GM23338 (cell line): ENCODE measurements at regions not wholly inside any gene's neighbourhood (a gene's known extent, or its start where the extent isn't known, plus 50 kb on each side); places are given as distances from the start of the nearest gene placed in this dataset.

Experiments
- ATAC-seq: fragments of 200-7000 bp; cut with Tn5 transposase; 3 replicates; pipeline ENCODE4 v1.9.1; 2020
- DNase-seq: peaks from one replicate; pipeline ENCODE4 v3.0.0-alpha.2; 2015; ENCODE audit warnings: low spot score
- H2AFZ ChIP-seq: fragments of 200-600 bp; sonication (generic); 2 replicates; pipeline ENCODE4 v1.8.0; 2016; ENCODE audit warnings: antibody characterized with exemption, mild to moderate bottlenecking, moderate library complexity
- H3F3A ChIP-seq: fragments of 200-600 bp; sonication (generic); replicated peaks from 2 replicates; pipeline ENCODE4 v1.8.0; 2017; ENCODE audit warnings: antibody characterized with exemption, mixed run types, low read depth
- H3K27ac ChIP-seq: fragments of 200-600 bp; sonication (generic); 2 replicates; pipeline ENCODE4 v1.6.1; 2016; ENCODE audit warnings: low read depth
- H3K27me3 ChIP-seq: fragments of 200-600 bp; sonication (generic); 2 replicates; pipeline ENCODE4 v1.8.0; 2016; ENCODE audit warnings: mild to moderate bottlenecking, mixed run types, moderate library complexity; ENCODE audit not compliant: insufficient read depth
- H3K36me3 ChIP-seq: fragments of 200-600 bp; sonication (generic); 2 replicates; pipeline ENCODE4 v1.8.0; 2016; ENCODE audit warnings: mild to moderate bottlenecking; ENCODE audit not compliant: insufficient read depth
- H3K4me1 ChIP-seq: fragments of 200-600 bp; sonication (generic); 2 replicates; pipeline ENCODE4 v1.8.0; 2016; ENCODE audit warnings: mild to moderate bottlenecking, moderate library complexity; ENCODE audit not compliant: insufficient read depth
- H3K4me2 ChIP-seq: fragments of 200-600 bp; sonication (generic); 2 replicates; pipeline ENCODE4 v1.7.1; 2017; ENCODE audit warnings: mixed run types
- H3K4me3 ChIP-seq: fragments of 200-600 bp; sonication (generic); 2 replicates; pipeline ENCODE4 v1.6.1; 2016; ENCODE audit warnings: mixed run types
- H3K79me2 ChIP-seq: fragments of 200-600 bp; sonication (generic); replicated peaks from 2 replicates; pipeline ENCODE4 v1.8.0; 2017; ENCODE audit warnings: mild to moderate bottlenecking; ENCODE audit not compliant: insufficient read depth
- H3K9me2 ChIP-seq: fragments of 200-600 bp; sonication (generic); 2 replicates; pipeline ENCODE4 v1.8.0; 2017; ENCODE audit not compliant: insufficient read depth
- H4K20me1 ChIP-seq: fragments of 200-600 bp; sonication (generic); replicated peaks from 2 replicates; pipeline ENCODE4 v1.8.0; 2017; ENCODE audit warnings: mild to moderate bottlenecking; ENCODE audit not compliant: insufficient read depth
- H3K27ac Mint-ChIP-seq: 2 replicates; pipeline ENCODE4 v1.8.0; 2020; ENCODE audit warnings: inconsistent platforms, mild to moderate bottlenecking, moderate library complexity, mixed read lengths
- H3K27me3 Mint-ChIP-seq: 3 replicates; pipeline ENCODE4 v1.8.0; 2022; ENCODE audit warnings: low read depth, mild to moderate bottlenecking, moderate library complexity, mixed read lengths, inconsistent platforms; ENCODE audit not compliant: insufficient read depth, poor library complexity
- H3K36me3 Mint-ChIP-seq: 3 replicates; pipeline ENCODE4 v1.8.0; 2021; ENCODE audit warnings: low read depth, mild to moderate bottlenecking, inconsistent platforms, moderate library complexity, mixed read lengths
- H3K4me1 Mint-ChIP-seq: 3 replicates; pipeline ENCODE4 v1.8.0; 2020; ENCODE audit warnings: mild to moderate bottlenecking, inconsistent platforms, mixed read lengths
- H3K4me3 Mint-ChIP-seq: 3 replicates; pipeline ENCODE4 v1.8.0; 2021; ENCODE audit warnings: moderate library complexity, mild to moderate bottlenecking, inconsistent platforms, mixed read lengths
- H3K9me3 Mint-ChIP-seq: 3 replicates; pipeline ENCODE4 v1.8.0; 2020; ENCODE audit warnings: moderate library complexity, mild to moderate bottlenecking, inconsistent platforms, mixed read lengths
- CREB1 ChIP-seq: fragments of 250-450 bp; sonication (Bioruptor Pico); IDR thresholded peaks from 2 replicates; pipeline ENCODE4 v1.5.0; 2020; ENCODE audit warnings: low read depth, mild to moderate bottlenecking, moderate library complexity
- CTCF ChIP-seq, 2 experiments: fragments of 200-600 bp in 1 of 2; sonication (generic) in 1 of 2; conservative IDR thresholded peaks; 2 replicates each; pipeline versions ENCODE4 v1.5.1 to v1.6.1; 2016 to 2017; ENCODE audit warnings: antibody characterized with exemption in 2 of 2, low read depth in 2 of 2, mild to moderate bottlenecking in 2 of 2, moderate library complexity in 1 of 2
- EZH2 ChIP-seq: fragments of 200-600 bp; sonication (generic); IDR thresholded peaks from one replicate; pipeline ENCODE4 v1.8.0; 2017; ENCODE audit warnings: antibody characterized with exemption, mild to moderate bottlenecking, low read depth; ENCODE audit not compliant: unreplicated experiment
- EZH2phosphoT487 ChIP-seq: fragments of 200-600 bp; sonication (generic); IDR thresholded peaks from one replicate; pipeline ENCODE4 v1.8.1; 2018; ENCODE audit warnings: antibody characterized with exemption; ENCODE audit not compliant: unreplicated experiment
- JUNB ChIP-seq: IDR thresholded peaks from one replicate; pipeline ENCODE4 v1.6.1; 2016; ENCODE audit warnings: antibody characterized with exemption; ENCODE audit not compliant: unreplicated experiment
- NANOG ChIP-seq: IDR thresholded peaks from 2 replicates; pipeline ENCODE4 v1.6.1; 2016; ENCODE audit warnings: antibody characterized with exemption, borderline replicate concordance
- POLR2AphosphoS5 ChIP-seq: IDR thresholded peaks from 2 replicates; pipeline ENCODE4 v1.6.1; 2016; ENCODE audit warnings: antibody characterized with exemption, low read depth
- STAT1 ChIP-seq: IDR thresholded peaks from one replicate; pipeline ENCODE4 v1.6.1; 2016; ENCODE audit warnings: antibody characterized with exemption; ENCODE audit not compliant: unreplicated experiment
- ZNF114 ChIP-seq: fragments of 250-450 bp; sonication (Bioruptor Pico); IDR thresholded peaks from 2 replicates; pipeline ENCODE4 v1.5.0; 2020; ENCODE audit warnings: mild to moderate bottlenecking, moderate library complexity
- ZNF331 ChIP-seq: fragments of 250-450 bp; sonication (Bioruptor Pico); IDR thresholded peaks from 2 replicates; pipeline ENCODE4 v1.5.0; 2020; ENCODE audit warnings: low read depth, mild to moderate bottlenecking, moderate library complexity
- TF ChIP-seq, protein P1 (sequence below): IDR thresholded peaks from 2 replicates; pipeline ENCODE4 v1.6.1; 2016; ENCODE audit warnings: antibody characterized with exemption
- TF ChIP-seq, protein P2 (sequence below): IDR thresholded peaks from one replicate; pipeline ENCODE4 v1.6.1; 2018; ENCODE audit warnings: antibody characterized with exemption; ENCODE audit not compliant: unreplicated experiment
- TF ChIP-seq, protein P3 (sequence below): fragments of 250-450 bp; sonication (Bioruptor Pico); IDR thresholded peaks from 2 replicates; pipeline ENCODE4 v1.5.0; 2020; ENCODE audit warnings: mild to moderate bottlenecking, moderate library complexity

DNA sequence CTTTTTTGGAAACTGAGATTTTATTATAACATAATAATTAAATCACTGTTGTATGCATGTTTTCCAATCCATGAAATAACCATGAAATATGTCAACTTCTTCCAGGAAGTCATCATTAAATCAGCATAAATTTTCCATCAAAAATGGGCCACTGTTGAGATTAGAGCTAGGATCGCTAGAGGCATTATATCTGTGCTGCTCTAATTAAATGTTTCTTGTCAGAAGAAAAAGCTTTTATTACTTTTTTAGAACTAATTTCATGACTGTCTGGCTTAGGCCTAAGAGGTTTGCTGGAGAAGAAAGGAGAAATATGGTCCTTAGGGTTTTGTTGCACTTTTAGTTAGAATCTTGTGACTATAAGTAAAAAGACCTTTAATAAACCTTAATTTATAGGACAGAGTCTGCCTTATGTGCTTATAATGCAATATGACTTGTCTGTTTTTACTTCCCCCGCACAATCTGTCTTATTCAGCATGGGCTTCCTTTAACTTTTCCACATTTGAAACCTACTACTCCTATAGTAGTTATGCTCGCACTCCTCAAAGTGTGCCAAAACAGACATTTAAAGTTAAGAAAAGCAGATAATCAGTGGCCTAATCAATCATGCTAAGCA, 363.4 kb upstream of the GCFC2 start:
- Histone ChIP-seq H3K4me3 (no peak overlapping the region), H3K27me3 (no peaks in the 10 kb centered on the region), H3K79me2 (no peaks in the 10 kb centered on the region), H3K27ac (no peak overlapping the region), H3K4me1 (no peaks in the 10 kb centered on the region), H3F3A (no peaks in the 10 kb centered on the region), H3K36me3 (no peaks in the 10 kb centered on the region; the same call in 1 of the 2 replicates), H3K4me2 (no peak overlapping the region), H3K9me2 (no peaks in the 10 kb centered on the region), H2AFZ (no peak overlapping the region), H4K20me1 (no peaks in the 10 kb centered on the region)
- peaks cover 2% of the 10 kb centered on the region; the same call in 1 of the 3 replicates for H3K36me3 Mint-ChIP-seq
- no peak overlapping the region for H3K4me3 Mint-ChIP-seq
- ATAC-seq (no peak), DNase-seq (no peak)
- no peaks in the 10 kb centered on the region for H3K4me1 Mint-ChIP-seq
- H3K27me3 Mint-ChIP-seq = no peaks in the 10 kb centered on the region
- TF ChIP-seq ZNF114 (CRISPR knock-in tag) = no peak
- TF ChIP-seq, protein P1, sequence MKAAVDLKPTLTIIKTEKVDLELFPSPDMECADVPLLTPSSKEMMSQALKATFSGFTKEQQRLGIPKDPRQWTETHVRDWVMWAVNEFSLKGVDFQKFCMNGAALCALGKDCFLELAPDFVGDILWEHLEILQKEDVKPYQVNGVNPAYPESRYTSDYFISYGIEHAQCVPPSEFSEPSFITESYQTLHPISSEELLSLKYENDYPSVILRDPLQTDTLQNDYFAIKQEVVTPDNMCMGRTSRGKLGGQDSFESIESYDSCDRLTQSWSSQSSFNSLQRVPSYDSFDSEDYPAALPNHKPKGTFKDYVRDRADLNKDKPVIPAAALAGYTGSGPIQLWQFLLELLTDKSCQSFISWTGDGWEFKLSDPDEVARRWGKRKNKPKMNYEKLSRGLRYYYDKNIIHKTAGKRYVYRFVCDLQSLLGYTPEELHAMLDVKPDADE = no peak
- TF ChIP-seq, protein P2, sequence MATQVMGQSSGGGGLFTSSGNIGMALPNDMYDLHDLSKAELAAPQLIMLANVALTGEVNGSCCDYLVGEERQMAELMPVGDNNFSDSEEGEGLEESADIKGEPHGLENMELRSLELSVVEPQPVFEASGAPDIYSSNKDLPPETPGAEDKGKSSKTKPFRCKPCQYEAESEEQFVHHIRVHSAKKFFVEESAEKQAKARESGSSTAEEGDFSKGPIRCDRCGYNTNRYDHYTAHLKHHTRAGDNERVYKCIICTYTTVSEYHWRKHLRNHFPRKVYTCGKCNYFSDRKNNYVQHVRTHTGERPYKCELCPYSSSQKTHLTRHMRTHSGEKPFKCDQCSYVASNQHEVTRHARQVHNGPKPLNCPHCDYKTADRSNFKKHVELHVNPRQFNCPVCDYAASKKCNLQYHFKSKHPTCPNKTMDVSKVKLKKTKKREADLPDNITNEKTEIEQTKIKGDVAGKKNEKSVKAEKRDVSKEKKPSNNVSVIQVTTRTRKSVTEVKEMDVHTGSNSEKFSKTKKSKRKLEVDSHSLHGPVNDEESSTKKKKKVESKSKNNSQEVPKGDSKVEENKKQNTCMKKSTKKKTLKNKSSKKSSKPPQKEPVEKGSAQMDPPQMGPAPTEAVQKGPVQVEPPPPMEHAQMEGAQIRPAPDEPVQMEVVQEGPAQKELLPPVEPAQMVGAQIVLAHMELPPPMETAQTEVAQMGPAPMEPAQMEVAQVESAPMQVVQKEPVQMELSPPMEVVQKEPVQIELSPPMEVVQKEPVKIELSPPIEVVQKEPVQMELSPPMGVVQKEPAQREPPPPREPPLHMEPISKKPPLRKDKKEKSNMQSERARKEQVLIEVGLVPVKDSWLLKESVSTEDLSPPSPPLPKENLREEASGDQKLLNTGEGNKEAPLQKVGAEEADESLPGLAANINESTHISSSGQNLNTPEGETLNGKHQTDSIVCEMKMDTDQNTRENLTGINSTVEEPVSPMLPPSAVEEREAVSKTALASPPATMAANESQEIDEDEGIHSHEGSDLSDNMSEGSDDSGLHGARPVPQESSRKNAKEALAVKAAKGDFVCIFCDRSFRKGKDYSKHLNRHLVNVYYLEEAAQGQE = no peak
- TF ChIP-seq CTCF (conservative IDR thresholded peaks at IDR 0.05; ENCODE audit: low read depth in 2 of 2) = no peak
- TF ChIP-seq ZNF331 (CRISPR knock-in tag) = no peak
- TF ChIP-seq, protein P3, sequence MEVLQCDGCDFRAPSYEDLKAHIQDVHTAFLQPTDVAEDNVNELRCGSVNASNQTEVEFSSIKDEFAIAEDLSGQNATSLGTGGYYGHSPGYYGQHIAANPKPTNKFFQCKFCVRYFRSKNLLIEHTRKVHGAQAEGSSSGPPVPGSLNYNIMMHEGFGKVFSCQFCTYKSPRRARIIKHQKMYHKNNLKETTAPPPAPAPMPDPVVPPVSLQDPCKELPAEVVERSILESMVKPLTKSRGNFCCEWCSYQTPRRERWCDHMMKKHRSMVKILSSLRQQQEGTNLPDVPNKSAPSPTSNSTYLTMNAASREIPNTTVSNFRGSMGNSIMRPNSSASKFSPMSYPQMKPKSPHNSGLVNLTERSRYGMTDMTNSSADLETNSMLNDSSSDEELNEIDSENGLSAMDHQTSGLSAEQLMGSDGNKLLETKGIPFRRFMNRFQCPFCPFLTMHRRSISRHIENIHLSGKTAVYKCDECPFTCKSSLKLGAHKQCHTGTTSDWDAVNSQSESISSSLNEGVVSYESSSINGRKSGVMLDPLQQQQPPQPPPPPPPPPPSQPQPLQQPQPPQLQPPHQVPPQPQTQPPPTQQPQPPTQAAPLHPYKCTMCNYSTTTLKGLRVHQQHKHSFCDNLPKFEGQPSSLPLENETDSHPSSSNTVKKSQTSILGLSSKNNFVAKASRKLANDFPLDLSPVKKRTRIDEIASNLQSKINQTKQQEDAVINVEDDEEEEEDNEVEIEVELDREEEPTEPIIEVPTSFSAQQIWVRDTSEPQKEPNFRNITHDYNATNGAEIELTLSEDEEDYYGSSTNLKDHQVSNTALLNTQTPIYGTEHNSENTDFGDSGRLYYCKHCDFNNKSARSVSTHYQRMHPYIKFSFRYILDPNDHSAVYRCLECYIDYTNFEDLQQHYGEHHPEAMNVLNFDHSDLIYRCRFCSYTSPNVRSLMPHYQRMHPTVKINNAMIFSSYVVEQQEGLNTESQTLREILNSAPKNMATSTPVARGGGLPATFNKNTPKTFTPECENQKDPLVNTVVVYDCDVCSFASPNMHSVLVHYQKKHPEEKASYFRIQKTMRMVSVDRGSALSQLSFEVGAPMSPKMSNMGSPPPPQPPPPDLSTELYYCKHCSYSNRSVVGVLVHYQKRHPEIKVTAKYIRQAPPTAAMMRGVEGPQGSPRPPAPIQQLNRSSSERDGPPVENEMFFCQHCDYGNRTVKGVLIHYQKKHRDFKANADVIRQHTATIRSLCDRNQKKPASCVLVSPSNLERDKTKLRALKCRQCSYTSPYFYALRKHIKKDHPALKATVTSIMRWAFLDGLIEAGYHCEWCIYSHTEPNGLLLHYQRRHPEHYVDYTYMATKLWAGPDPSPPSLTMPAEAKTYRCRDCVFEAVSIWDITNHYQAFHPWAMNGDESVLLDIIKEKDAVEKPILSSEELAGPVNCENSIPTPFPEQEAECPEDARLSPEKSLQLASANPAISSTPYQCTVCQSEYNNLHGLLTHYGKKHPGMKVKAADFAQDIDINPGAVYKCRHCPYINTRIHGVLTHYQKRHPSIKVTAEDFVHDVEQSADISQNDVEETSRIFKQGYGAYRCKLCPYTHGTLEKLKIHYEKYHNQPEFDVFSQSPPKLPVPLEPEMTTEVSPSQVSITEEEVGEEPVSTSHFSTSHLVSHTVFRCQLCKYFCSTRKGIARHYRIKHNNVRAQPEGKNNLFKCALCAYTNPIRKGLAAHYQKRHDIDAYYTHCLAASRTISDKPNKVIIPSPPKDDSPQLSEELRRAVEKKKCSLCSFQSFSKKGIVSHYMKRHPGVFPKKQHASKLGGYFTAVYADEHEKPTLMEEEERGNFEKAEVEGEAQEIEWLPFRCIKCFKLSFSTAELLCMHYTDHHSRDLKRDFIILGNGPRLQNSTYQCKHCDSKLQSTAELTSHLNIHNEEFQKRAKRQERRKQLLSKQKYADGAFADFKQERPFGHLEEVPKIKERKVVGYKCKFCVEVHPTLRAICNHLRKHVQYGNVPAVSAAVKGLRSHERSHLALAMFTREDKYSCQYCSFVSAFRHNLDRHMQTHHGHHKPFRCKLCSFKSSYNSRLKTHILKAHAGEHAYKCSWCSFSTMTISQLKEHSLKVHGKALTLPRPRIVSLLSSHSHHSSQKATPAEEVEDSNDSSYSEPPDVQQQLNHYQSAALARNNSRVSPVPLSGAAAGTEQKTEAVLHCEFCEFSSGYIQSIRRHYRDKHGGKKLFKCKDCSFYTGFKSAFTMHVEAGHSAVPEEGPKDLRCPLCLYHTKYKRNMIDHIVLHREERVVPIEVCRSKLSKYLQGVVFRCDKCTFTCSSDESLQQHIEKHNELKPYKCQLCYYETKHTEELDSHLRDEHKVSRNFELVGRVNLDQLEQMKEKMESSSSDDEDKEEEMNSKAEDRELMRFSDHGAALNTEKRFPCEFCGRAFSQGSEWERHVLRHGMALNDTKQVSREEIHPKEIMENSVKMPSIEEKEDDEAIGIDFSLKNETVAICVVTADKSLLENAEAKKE (CRISPR knock-in tag) = no peak
- no peak for TF ChIP-seq NANOG
- TF ChIP-seq STAT1 = no peak
- no peak for TF ChIP-seq CREB1 (CRISPR knock-in tag)
- no peak for TF ChIP-seq POLR2AphosphoS5
- no peak for TF ChIP-seq EZH2
- TF ChIP-seq EZH2phosphoT487 = no peak
- TF ChIP-seq JUNB = no peak
- H3K27ac Mint-ChIP-seq = no peak overlapping the region
- peaks cover 9% of the 10 kb centered on the region; the same call in 2 of the 3 replicates for H3K9me3 Mint-ChIP-seq
